Hepatocyte (in vitro differentiated cells): ENCODE measurements at regions not wholly inside any gene's neighbourhood (a gene's known extent, or its start where the extent isn't known, plus 50 kb on each side); places are given as distances from the start of the nearest gene placed in this dataset.

ENCODE experiments used
- EZH2 ChIP-seq: fragments of 200-600 bp; sonication (generic); IDR thresholded peaks from 2 replicates; pipeline ENCODE4 v1.6.1; 2016; ENCODE audit warnings: antibody characterized with exemption, mild to moderate bottlenecking, borderline replicate concordance
- EZH2phosphoT487 ChIP-seq: fragments of 200-600 bp; sonication (generic); IDR thresholded peaks from one replicate; pipeline ENCODE4 v1.6.1; 2018; ENCODE audit warnings: antibody characterized with exemption, mild to moderate bottlenecking, low read depth, moderate library complexity; ENCODE audit not compliant: unreplicated experiment, severe bottlenecking
- TF ChIP-seq, protein P1 (sequence below): fragments of 200-600 bp; sonication (generic); IDR thresholded peaks from 2 replicates; pipeline ENCODE4 v1.5.1; 2016; ENCODE audit warnings: antibody characterized with exemption, mild to moderate bottlenecking; ENCODE audit not compliant: poor library complexity

DNA sequence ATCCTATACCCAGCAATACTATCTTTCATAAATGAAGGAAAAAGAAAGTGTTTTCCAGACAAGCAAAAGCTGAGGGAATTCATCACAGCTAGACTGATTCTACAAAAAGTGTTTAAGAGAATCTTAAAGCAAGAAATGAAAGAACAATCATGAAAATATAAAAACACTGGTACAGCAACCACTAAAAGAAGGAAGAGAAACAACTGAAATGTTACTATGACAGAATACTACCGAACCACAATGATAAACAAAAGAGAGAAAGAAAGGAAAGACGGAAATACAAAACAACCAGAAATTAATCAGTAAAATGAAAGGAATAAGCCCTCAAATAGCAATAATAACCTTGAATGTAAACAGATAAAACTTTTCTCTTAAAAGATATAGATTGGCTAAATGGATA lies 110.8 kb upstream of the AFF2 start:
- TF ChIP-seq, protein P1, sequence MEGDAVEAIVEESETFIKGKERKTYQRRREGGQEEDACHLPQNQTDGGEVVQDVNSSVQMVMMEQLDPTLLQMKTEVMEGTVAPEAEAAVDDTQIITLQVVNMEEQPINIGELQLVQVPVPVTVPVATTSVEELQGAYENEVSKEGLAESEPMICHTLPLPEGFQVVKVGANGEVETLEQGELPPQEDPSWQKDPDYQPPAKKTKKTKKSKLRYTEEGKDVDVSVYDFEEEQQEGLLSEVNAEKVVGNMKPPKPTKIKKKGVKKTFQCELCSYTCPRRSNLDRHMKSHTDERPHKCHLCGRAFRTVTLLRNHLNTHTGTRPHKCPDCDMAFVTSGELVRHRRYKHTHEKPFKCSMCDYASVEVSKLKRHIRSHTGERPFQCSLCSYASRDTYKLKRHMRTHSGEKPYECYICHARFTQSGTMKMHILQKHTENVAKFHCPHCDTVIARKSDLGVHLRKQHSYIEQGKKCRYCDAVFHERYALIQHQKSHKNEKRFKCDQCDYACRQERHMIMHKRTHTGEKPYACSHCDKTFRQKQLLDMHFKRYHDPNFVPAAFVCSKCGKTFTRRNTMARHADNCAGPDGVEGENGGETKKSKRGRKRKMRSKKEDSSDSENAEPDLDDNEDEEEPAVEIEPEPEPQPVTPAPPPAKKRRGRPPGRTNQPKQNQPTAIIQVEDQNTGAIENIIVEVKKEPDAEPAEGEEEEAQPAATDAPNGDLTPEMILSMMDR, result no peak
- TF ChIP-seq EZH2phosphoT487 (no peak), EZH2 (no peak)
